ENCODE measurements at regions not wholly inside any gene's neighbourhood (a gene's known extent, or its start where the extent isn't known, plus 50 kb on each side); places are given as distances from the start of the nearest gene placed in this dataset.

DNA sequence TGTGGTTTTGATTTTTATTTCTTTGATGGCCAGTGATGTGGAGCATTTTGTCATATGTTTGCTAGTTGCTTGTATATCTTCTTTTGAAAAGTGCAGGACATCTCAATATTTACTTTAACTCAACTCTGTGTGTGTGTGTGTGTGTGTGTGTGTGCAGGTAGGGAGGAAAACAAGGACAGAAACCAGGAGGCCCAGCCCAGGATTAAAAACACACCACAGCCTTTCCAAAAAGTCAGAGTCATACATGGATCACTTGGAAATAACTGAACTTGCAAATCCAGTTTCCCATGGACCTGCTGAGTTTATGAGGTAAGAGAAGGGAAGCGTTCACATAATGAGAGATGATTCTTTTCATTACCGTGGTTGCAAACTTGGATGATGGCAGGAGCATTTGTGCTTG lies 189.9 kb upstream of the LYZL1 start:
- Histone ChIP-seq H3K36me3 (no peaks in the 10 kb centered on the region), H3K27me3 (replicated peaks; ENCODE audit: insufficient read depth) (no peaks in the 10 kb centered on the region), H3K27ac (no peak overlapping the region), H3K9me3 (no peaks in the 10 kb centered on the region), H3K4me3 (no peak overlapping the region), H3K4me1 (ENCODE audit: control insufficient read depth in 1 of 2, low read depth in 2 of 2) (no peaks in the 10 kb centered on the region)
- TF ChIP-seq, protein P1, sequence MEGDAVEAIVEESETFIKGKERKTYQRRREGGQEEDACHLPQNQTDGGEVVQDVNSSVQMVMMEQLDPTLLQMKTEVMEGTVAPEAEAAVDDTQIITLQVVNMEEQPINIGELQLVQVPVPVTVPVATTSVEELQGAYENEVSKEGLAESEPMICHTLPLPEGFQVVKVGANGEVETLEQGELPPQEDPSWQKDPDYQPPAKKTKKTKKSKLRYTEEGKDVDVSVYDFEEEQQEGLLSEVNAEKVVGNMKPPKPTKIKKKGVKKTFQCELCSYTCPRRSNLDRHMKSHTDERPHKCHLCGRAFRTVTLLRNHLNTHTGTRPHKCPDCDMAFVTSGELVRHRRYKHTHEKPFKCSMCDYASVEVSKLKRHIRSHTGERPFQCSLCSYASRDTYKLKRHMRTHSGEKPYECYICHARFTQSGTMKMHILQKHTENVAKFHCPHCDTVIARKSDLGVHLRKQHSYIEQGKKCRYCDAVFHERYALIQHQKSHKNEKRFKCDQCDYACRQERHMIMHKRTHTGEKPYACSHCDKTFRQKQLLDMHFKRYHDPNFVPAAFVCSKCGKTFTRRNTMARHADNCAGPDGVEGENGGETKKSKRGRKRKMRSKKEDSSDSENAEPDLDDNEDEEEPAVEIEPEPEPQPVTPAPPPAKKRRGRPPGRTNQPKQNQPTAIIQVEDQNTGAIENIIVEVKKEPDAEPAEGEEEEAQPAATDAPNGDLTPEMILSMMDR (IDR thresholded peaks at IDR 0.05): no peak
- DNase-seq (ENCODE audit: low spot score) (no peak), ATAC-seq (ENCODE audit: insufficient number of reproducible peaks, low FRiP score, low read depth) (no peak)

- Histone ChIP-seq H3K9me3 (no peaks in the 10 kb centered on the region), H3K36me3 (no peaks in the 10 kb centered on the region), H3K4me3 (no peak overlapping the region), H3K27me3 (replicated peaks; ENCODE audit: insufficient read depth) (no peaks in the 10 kb centered on the region), H3K4me1 (ENCODE audit: control insufficient read depth in 1 of 2, low read depth in 2 of 2) (no peaks in the 10 kb centered on the region), H3K27ac (no peak overlapping the region)
- TF ChIP-seq, protein P1 (IDR thresholded peaks at IDR 0.05): no peak
- DNase-seq (ENCODE audit: low spot score) (no peak), ATAC-seq (ENCODE audit: insufficient number of reproducible peaks, low FRiP score, low read depth) (no peak)
Measured at GRCh38 chr10:29099415-29099814, 189.5 kb upstream of the LYZL1 start.

DNA sequence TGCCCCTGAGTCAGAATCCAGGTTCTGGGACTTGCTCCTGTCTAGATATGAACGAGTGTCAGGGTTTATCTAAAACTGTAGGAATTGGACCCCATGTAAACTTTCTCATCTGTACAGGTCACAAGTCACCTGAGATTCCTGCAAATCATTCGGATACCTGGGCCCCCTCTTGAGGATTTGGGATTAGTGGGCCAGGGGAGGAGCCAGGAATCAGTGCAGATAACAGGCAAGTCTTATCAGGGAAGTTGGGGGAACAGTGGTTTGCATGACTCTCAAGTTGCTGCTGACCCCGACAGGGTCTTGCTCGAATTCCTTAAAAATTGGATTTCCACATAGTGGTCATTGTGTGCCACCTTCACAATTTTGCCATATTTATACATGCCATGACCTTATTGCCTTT lies 188.4 kb upstream of the LYZL1 start:
- ATAC-seq (ENCODE audit: insufficient number of reproducible peaks, low FRiP score, low read depth) (no peak), DNase-seq (ENCODE audit: low spot score) (no peak)
- H3K27ac ChIP-seq: no peak overlapping the region
- H3K27me3 ChIP-seq (replicated peaks; ENCODE audit: insufficient read depth): no peaks in the 10 kb centered on the region
- no peaks in the 10 kb centered on the region for H3K36me3 ChIP-seq
- TF ChIP-seq, protein P1 (IDR thresholded peaks at IDR 0.05): no peak
- no peak overlapping the region for H3K4me3 ChIP-seq
- peaks cover 7 to 11% of the 10 kb centered on the region in 2 donors for H3K4me1 ChIP-seq (ENCODE audit: control insufficient read depth in 1 of 2, low read depth in 2 of 2)
- H3K9me3 ChIP-seq: no peaks in the 10 kb centered on the region

GRCh38 chr10:29102233-29102632 lies 186.6 kb upstream of the LYZL1 start:
- Histone ChIP-seq H3K9me3 (no peaks in the 10 kb centered on the region), H3K27me3 (replicated peaks; ENCODE audit: insufficient read depth) (no peaks in the 10 kb centered on the region), H3K4me1 (ENCODE audit: control insufficient read depth in 1 of 2, low read depth in 2 of 2) (peaks cover 9 to 16% of the 10 kb centered on the region in 2 donors), H3K27ac (no peak overlapping the region), H3K36me3 (no peaks in the 10 kb centered on the region), H3K4me3 (no peak overlapping the region)
- no peak for ATAC-seq (ENCODE audit: insufficient number of reproducible peaks, low FRiP score, low read depth)
- TF ChIP-seq, protein P1 (IDR thresholded peaks at IDR 0.05): no peak
- DNase-seq (ENCODE audit: low spot score): no peak

GRCh38 chr10:29102636-29103035 lies 186.2 kb upstream of the LYZL1 start:
- no peak for DNase-seq (ENCODE audit: low spot score)
- no peaks in the 10 kb centered on the region for H3K27me3 ChIP-seq (replicated peaks; ENCODE audit: insufficient read depth)
- H3K36me3 ChIP-seq: no peaks in the 10 kb centered on the region
- H3K9me3 ChIP-seq: no peaks in the 10 kb centered on the region
- H3K27ac ChIP-seq: no peak overlapping the region
- peaks cover 9 to 16% of the 10 kb centered on the region in 2 donors for H3K4me1 ChIP-seq (ENCODE audit: control insufficient read depth in 1 of 2, low read depth in 2 of 2)
- TF ChIP-seq, protein P1 (IDR thresholded peaks at IDR 0.05): no peak
- no peak overlapping the region for H3K4me3 ChIP-seq
- ATAC-seq (ENCODE audit: insufficient number of reproducible peaks, low FRiP score, low read depth): no peak

Measured in thoracic aorta (tissue), 2 donors.